Keratinocyte (primary cell): ENCODE measurements at regions not wholly inside any gene's neighbourhood (a gene's known extent, or its start where the extent isn't known, plus 50 kb on each side); places are given as distances from the start of the nearest gene placed in this dataset.

Experiments used
- EZH2 ChIP-seq: IDR thresholded peaks from one replicate; pipeline ENCODE4 v1.6.1; 2012; ENCODE audit warnings: inconsistent platforms, mild to moderate bottlenecking, low read length, moderate library complexity
- TF ChIP-seq, protein P1 (sequence below), 3 experiments: IDR thresholded peaks in 1 of 3; conservative IDR thresholded peaks in 1 of 3; optimal IDR thresholded peaks in 1 of 3; 2 replicates in 2 of 3; 3 replicates in 1 of 3; pipeline versions ENCODE3 to v1.5.1; 2011; ENCODE audit warnings: low read length in 3 of 3, mild to moderate bottlenecking in 3 of 3, moderate library complexity in 2 of 3, control low read depth in 1 of 3, inconsistent platforms in 1 of 3; ENCODE audit not compliant: insufficient read depth in 2 of 3; ENCODE audit errors: extremely low read depth in 1 of 3

DNA sequence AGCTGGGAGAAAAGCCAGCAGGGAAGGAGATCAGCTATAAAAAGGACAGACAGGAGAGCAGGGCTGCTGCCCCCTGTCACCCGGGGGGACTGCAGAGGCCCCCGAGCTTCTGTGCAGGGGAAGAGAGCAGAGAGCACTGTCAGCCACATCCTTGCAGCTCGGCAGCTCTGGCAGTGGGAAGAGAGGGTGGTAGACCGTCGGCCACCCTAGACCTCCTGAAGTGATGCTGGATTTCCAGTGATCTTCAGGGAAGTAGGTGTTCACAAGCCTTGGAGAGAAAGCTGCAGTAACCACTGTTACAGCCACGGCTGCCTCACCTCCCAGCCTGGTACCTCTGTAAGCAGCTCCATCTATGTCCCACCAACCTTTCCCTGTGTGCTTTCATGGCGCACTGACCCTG lies 134.9 kb downstream of the TFCP2L1 start:
- TF ChIP-seq, protein P1, sequence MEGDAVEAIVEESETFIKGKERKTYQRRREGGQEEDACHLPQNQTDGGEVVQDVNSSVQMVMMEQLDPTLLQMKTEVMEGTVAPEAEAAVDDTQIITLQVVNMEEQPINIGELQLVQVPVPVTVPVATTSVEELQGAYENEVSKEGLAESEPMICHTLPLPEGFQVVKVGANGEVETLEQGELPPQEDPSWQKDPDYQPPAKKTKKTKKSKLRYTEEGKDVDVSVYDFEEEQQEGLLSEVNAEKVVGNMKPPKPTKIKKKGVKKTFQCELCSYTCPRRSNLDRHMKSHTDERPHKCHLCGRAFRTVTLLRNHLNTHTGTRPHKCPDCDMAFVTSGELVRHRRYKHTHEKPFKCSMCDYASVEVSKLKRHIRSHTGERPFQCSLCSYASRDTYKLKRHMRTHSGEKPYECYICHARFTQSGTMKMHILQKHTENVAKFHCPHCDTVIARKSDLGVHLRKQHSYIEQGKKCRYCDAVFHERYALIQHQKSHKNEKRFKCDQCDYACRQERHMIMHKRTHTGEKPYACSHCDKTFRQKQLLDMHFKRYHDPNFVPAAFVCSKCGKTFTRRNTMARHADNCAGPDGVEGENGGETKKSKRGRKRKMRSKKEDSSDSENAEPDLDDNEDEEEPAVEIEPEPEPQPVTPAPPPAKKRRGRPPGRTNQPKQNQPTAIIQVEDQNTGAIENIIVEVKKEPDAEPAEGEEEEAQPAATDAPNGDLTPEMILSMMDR (optimal IDR thresholded peaks at IDR 0.05 in 1 of 3, IDR thresholded peaks at IDR 0.05 in 1 of 3, conservative IDR thresholded peaks at IDR 0.05 in 1 of 3; ENCODE audit: extremely low read depth in 1 of 3, insufficient read depth in 2 of 3, low read length in 3 of 3) = no peak
- no peak for TF ChIP-seq EZH2
